HepG2 (cell line): ENCODE measurements at regions not wholly inside any gene's neighbourhood (a gene's known extent, or its start where the extent isn't known, plus 50 kb on each side); places are given as distances from the start of the nearest gene placed in this dataset.

Experiments
- ATAC-seq: fragments of 200-7000 bp; cut with Tn5 transposase; 3 replicates; pipeline ENCODE4 v1.9.1; 2020; ENCODE audit warnings: mild to moderate bottlenecking, moderate library complexity
- BruUV-seq: library from RNA; stranded (reverse); fragments of 400-500 nt; replicated peaks from 2 replicates; lab custom pipeline; 2021; lab: Mats Ljungman, UMichigan
- CTCF ChIA-PET: fragments of 300-600 bp; formaldehyde crosslinking; extraction: SDS; loops from one replicate; lab custom pipeline; 2021; ENCODE audit warnings: low total read pairs, inconsistent platforms, low intra/inter-chr PET ratio; lab: Yijun Ruan, JAX
- POLR2A ChIA-PET: fragments of 350-600 bp; sonication (Branson Sonifier 250); formaldehyde crosslinking; loops from one replicate; lab custom pipeline; 2020; ENCODE audit warnings: antibody characterized with exemption, inconsistent platforms; lab: Yijun Ruan, JAX
- DNase-seq: peaks from one replicate; pipeline ENCODE4 v3.0.0-alpha.2; 2015; ENCODE audit warnings: low spot score
- FAIRE-seq: peaks from 3 replicates; lab custom pipeline; 2011; peaks lifted over from hg19 to GRCh38; lab: Jason Lieb, UNC
- H2AFZ ChIP-seq: one replicate; pipeline ENCODE4 v1.6.1; 2011; ENCODE audit warnings: low read length, inconsistent platforms
- H3K27ac ChIP-seq: fragments of 300-600 bp; 3 replicates; pipeline ENCODE4 v1.8.0; 2011; ENCODE audit warnings: mixed run types, mild to moderate bottlenecking, mixed read lengths, low read length, inconsistent platforms; ENCODE audit not compliant: insufficient read depth; ENCODE audit errors: extremely low read length
- H3K27me3 ChIP-seq, 2 experiments: fragments of 200-600 bp in 1 of 2; 2 replicates in 1 of 2; 3 replicates in 1 of 2; pipeline versions ENCODE4 v1.6.0 to v1.8.0; 2011; ENCODE audit warnings: low read length in 2 of 2, mild to moderate bottlenecking in 2 of 2, moderate library complexity in 2 of 2, inconsistent platforms in 1 of 2; ENCODE audit not compliant: insufficient read depth in 2 of 2, control insufficient read depth in 1 of 2
- H3K36me3 ChIP-seq, 2 experiments: fragments of 200-600 bp in 1 of 2; replicated peaks in 1 of 2; 2 replicates in 1 of 2; 3 replicates in 1 of 2; pipeline versions ENCODE4 v1.5.1 to v1.8.0; 2011; ENCODE audit warnings: low read length in 2 of 2, inconsistent platforms in 1 of 2; ENCODE audit not compliant: insufficient read depth in 2 of 2, control insufficient read depth in 1 of 2
- H3K4me1 ChIP-seq: 2 replicates; pipeline ENCODE4 v1.5.1; 2012; ENCODE audit warnings: low read length, inconsistent platforms; ENCODE audit not compliant: insufficient read depth
- H3K4me2 ChIP-seq: 2 replicates; pipeline ENCODE4 v1.6.0; 2011; ENCODE audit warnings: low read depth, low read length, inconsistent platforms
- H3K4me3 ChIP-seq, 3 experiments: fragments of 200-600 bp in 1 of 3; sonication (generic), shearing (Covaris generic) in 1 of 3; replicated peaks in 1 of 3; 2 replicates each; pipeline ENCODE4 v1.5.1; 2011 to 2016; ENCODE audit warnings: low read length in 3 of 3, inconsistent platforms in 2 of 3, low read depth in 2 of 3, mild to moderate bottlenecking in 2 of 3, control low read depth in 1 of 3, mixed read lengths in 1 of 3; ENCODE audit not compliant: insufficient read depth in 1 of 3
- H3K79me2 ChIP-seq: one replicate; pipeline ENCODE4 v1.6.1; 2011; ENCODE audit warnings: low read length, inconsistent platforms; ENCODE audit not compliant: insufficient read depth
- H3K9ac ChIP-seq: 2 replicates; pipeline ENCODE4 v1.6.0; 2011; ENCODE audit warnings: mild to moderate bottlenecking, low read depth, low read length, inconsistent platforms; ENCODE audit not compliant: insufficient read depth
- H3K9me3 ChIP-seq: 2 replicates; pipeline ENCODE4 v1.5.1; 2012; ENCODE audit warnings: mild to moderate bottlenecking, low read length
- H4K20me1 ChIP-seq: 2 replicates; pipeline ENCODE4 v1.6.0; 2011; ENCODE audit warnings: inconsistent platforms, mild to moderate bottlenecking, low read length, moderate library complexity; ENCODE audit not compliant: insufficient read depth
- CREM ChIP-seq, 2 experiments: sonication (generic) in 1 of 2; formaldehyde crosslinking in 1 of 2; IDR thresholded peaks; 2 replicates each; pipeline versions ENCODE4 v1.4.0 to v1.6.1; 2016 to 2020; ENCODE audit warnings: antibody characterized with exemption in 1 of 2, mild to moderate bottlenecking in 1 of 2, missing genetic modification reagents in 1 of 2
- IRX3 ChIP-seq: sonication (generic); formaldehyde crosslinking; IDR thresholded peaks from 2 replicates; pipeline ENCODE4 v1.8.1; 2023; ENCODE audit warnings: mild to moderate bottlenecking, low read depth, missing genetic modification reagents, borderline replicate concordance
- ISX ChIP-seq: sonication (generic); formaldehyde crosslinking; conservative IDR thresholded peaks from 2 replicates; pipeline ENCODE4 v1.5.0; 2020; ENCODE audit warnings: missing genetic modification reagents
- MIXL1 ChIP-seq: IDR thresholded peaks from 2 replicates; pipeline ENCODE4 v1.6.1; 2016
- SP140L ChIP-seq: sonication (generic); formaldehyde crosslinking; IDR thresholded peaks from 2 replicates; pipeline ENCODE4 v1.4.0; 2020; ENCODE audit warnings: missing genetic modification reagents, borderline replicate concordance
- ZFYVE20 ChIP-seq: sonication (generic); formaldehyde crosslinking; IDR thresholded peaks from 2 replicates; pipeline ENCODE4 v1.8.0; 2023; ENCODE audit warnings: low read depth, mild to moderate bottlenecking, moderate library complexity, missing genetic modification reagents, borderline replicate concordance
- ZNF33B ChIP-seq: sonication (generic); formaldehyde crosslinking; IDR thresholded peaks from 2 replicates; pipeline ENCODE4 v1.5.1; 2020; ENCODE audit warnings: mild to moderate bottlenecking, missing genetic modification reagents
- ZNF615 ChIP-seq: sonication (generic); formaldehyde crosslinking; IDR thresholded peaks from 2 replicates; pipeline ENCODE4 v1.5.0; 2020; ENCODE audit warnings: mild to moderate bottlenecking, missing genetic modification reagents, borderline replicate concordance
- ZZZ3 ChIP-seq: sonication (generic); formaldehyde crosslinking; IDR thresholded peaks from 2 replicates; pipeline ENCODE4 v1.4.0; 2020; ENCODE audit warnings: missing genetic modification reagents, mild to moderate bottlenecking, borderline replicate concordance
- WGBS: methylation state at CpG from one replicate; pipeline ENCODE4 v1.1.6; 2017; ENCODE audit warnings: low lambda C conversion rate; 5-methylcytosine and 5-hydroxymethylcytosine counted together
- in situ Hi-C: cut with HindIII; loops from 2 replicates; pipeline ENCODE4 v1.10.0; 2017; ENCODE audit warnings: low pct_unique_long_range_greater_than_20kb; ENCODE audit not compliant: extremely low pct_ligation_motif_present
- intact Hi-C: fragments of 100-400 bp; cut with micrococcal nuclease; formaldehyde crosslinking; loops from one replicate; pipeline ENCODE4 v1.10.0; 2022; ENCODE audit not compliant: unreplicated experiment
- TF ChIP-seq, protein P1 (sequence below): sonication (generic); formaldehyde crosslinking; IDR thresholded peaks from 2 replicates; pipeline ENCODE4 v1.5.0; 2020; ENCODE audit warnings: mild to moderate bottlenecking, missing genetic modification reagents
- TF ChIP-seq, protein P2 (sequence below): IDR thresholded peaks from 2 replicates; pipeline ENCODE4 v1.6.1; 2016; ENCODE audit warnings: control low read depth
- TF ChIP-seq, protein P3 (sequence below), 2 experiments: fragments of 450-650 bp in 1 of 2; sonication (generic) in 1 of 2; formaldehyde crosslinking in 1 of 2; IDR thresholded peaks; 2 replicates each; pipeline versions ENCODE4 v1.6.1 to v1.8.0; 2016 to 2022; ENCODE audit warnings: antibody characterized with exemption in 1 of 2, mild to moderate bottlenecking in 1 of 2, missing genetic modification reagents in 1 of 2

DNA sequence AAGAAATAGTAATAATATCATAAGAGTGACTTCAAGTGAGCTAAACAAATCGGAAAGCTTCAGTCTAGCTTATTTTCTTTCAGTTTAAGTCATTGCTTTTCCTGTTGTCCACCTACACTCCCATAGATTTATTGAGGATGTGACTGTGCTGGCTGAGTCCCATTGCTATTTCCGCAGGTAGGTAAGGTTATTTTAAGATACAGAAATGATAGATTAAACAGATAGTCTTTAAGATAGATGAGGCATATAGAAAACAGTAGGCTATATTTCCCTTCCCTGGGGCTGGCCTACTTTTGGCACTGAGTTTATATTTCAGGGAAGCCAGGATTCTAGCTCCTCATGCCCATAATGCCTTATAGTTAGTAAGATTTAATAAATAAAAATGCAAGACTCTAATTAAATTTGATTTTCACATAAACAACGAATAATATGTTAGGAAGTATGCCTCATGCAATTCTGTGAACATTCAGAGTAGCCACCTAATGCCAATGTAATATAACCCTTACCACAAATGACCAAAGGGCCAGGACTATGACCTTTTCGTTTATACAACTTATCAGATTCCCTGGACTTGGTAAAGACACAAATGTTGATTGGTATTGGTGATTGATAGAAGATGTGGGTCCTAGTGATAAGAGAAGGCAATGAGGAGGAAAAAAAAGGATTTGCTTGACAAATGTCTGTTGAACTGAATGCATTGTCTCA is 1079.3 kb downstream of the EPHA7 start:
- POLR2A ChIA-PET, result no interaction called here
- FAIRE-seq, result no peak
- WGBS, result under 1% methylated on average over 4 of the region's 4 CpGs
- TF ChIP-seq ZFYVE20 (CRISPR knock-in tag), result no peak
- no peak for TF ChIP-seq ZZZ3 (CRISPR knock-in tag)
- TF ChIP-seq, protein P1, sequence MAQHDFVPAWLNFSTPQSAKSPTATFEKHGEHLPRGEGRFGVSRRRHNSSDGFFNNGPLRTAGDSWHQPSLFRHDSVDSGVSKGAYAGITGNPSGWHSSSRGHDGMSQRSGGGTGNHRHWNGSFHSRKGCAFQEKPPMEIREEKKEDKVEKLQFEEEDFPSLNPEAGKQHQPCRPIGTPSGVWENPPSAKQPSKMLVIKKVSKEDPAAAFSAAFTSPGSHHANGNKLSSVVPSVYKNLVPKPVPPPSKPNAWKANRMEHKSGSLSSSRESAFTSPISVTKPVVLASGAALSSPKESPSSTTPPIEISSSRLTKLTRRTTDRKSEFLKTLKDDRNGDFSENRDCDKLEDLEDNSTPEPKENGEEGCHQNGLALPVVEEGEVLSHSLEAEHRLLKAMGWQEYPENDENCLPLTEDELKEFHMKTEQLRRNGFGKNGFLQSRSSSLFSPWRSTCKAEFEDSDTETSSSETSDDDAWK (CRISPR knock-in tag), result no peak
- TF ChIP-seq, protein P2, sequence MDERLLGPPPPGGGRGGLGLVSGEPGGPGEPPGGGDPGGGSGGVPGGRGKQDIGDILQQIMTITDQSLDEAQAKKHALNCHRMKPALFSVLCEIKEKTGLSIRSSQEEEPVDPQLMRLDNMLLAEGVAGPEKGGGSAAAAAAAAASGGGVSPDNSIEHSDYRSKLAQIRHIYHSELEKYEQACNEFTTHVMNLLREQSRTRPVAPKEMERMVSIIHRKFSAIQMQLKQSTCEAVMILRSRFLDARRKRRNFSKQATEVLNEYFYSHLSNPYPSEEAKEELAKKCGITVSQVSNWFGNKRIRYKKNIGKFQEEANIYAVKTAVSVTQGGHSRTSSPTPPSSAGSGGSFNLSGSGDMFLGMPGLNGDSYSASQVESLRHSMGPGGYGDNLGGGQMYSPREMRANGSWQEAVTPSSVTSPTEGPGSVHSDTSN (CRISPR knock-in tag), result no peak
- TF ChIP-seq ISX (CRISPR knock-in tag), result no peak
- no peak for TF ChIP-seq CREM (IDR thresholded peaks at IDR 0.05)
- no peak for TF ChIP-seq CREM (CRISPR knock-in tag; IDR thresholded peaks at IDR 0.05)
- no peak for TF ChIP-seq ZNF33B (CRISPR knock-in tag)
- no peak for TF ChIP-seq ZNF615 (CRISPR knock-in tag)
- TF ChIP-seq MIXL1 (CRISPR knock-in tag), result no peak
- TF ChIP-seq SP140L (CRISPR knock-in tag), result no peak
- TF ChIP-seq, protein P3, sequence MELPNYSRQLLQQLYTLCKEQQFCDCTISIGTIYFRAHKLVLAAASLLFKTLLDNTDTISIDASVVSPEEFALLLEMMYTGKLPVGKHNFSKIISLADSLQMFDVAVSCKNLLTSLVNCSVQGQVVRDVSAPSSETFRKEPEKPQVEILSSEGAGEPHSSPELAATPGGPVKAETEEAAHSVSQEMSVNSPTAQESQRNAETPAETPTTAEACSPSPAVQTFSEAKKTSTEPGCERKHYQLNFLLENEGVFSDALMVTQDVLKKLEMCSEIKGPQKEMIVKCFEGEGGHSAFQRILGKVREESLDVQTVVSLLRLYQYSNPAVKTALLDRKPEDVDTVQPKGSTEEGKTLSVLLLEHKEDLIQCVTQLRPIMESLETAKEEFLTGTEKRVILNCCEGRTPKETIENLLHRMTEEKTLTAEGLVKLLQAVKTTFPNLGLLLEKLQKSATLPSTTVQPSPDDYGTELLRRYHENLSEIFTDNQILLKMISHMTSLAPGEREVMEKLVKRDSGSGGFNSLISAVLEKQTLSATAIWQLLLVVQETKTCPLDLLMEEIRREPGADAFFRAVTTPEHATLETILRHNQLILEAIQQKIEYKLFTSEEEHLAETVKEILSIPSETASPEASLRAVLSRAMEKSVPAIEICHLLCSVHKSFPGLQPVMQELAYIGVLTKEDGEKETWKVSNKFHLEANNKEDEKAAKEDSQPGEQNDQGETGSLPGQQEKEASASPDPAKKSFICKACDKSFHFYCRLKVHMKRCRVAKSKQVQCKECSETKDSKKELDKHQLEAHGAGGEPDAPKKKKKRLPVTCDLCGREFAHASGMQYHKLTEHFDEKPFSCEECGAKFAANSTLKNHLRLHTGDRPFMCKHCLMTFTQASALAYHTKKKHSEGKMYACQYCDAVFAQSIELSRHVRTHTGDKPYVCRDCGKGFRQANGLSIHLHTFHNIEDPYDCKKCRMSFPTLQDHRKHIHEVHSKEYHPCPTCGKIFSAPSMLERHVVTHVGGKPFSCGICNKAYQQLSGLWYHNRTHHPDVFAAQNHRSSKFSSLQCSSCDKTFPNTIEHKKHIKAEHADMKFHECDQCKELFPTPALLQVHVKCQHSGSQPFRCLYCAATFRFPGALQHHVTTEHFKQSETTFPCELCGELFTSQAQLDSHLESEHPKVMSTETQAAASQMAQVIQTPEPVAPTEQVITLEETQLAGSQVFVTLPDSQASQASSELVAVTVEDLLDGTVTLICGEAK (IDR thresholded peaks at IDR 0.05), result no peak
- TF ChIP-seq, protein P3 (CRISPR knock-in tag; IDR thresholded peaks at IDR 0.05), result no peak
- TF ChIP-seq IRX3 (CRISPR knock-in tag), result no peak

More for the DNA sequence above, 1079.3 kb downstream of the EPHA7 start:
- no peak overlapping the region for H3K27ac ChIP-seq
- H3K9me3 ChIP-seq, result no peaks in the 10 kb centered on the region
- CTCF ChIA-PET, result no interaction called here
- intact Hi-C loops, result no loop called here
- no peak overlapping the region for H3K4me3 ChIP-seq
- H3K27me3 ChIP-seq, result no peaks in the 10 kb centered on the region
- no peaks in the 10 kb centered on the region for H4K20me1 ChIP-seq
- in situ Hi-C loops, result no loop called here
- no peaks in the 10 kb centered on the region for H3K36me3 ChIP-seq
- H3K4me2 ChIP-seq, result no peak overlapping the region
- H3K4me1 ChIP-seq, result no peaks in the 10 kb centered on the region
- H2AFZ ChIP-seq, result no peak overlapping the region
- H3K9ac ChIP-seq, result no peak overlapping the region
- H3K79me2 ChIP-seq, result no peaks in the 10 kb centered on the region
- no TSS peak for BruUV-seq
- no peak for DNase-seq
- ATAC-seq, result no peak
